Breast epithelium (tissue), 3 donors: ENCODE measurements at regions not wholly inside any gene's neighbourhood (a gene's known extent, or its start where the extent isn't known, plus 50 kb on each side); places are given as distances from the start of the nearest gene placed in this dataset.
"Not testable (repeated sequence)": the region's sequence is repeated elsewhere in the genome, so short reads cannot be mapped to it uniquely, and the experiment has no call there.

ENCODE experiments used
- CTCF ChIP-seq, 3 donors: fragments of 450-650 bp; IDR thresholded peaks; one replicate each; pipeline ENCODE4 v1.5.1; 2016 to 2017; ENCODE audit warnings: antibody characterized with exemption in 3 of 3, mild to moderate bottlenecking in 3 of 3, moderate library complexity in 3 of 3
- POLR2A ChIP-seq: fragments of 450-650 bp; IDR thresholded peaks from one replicate; pipeline ENCODE4 v1.6.1; 2016; ENCODE audit warnings: antibody characterized with exemption, mild to moderate bottlenecking, moderate library complexity

DNA sequence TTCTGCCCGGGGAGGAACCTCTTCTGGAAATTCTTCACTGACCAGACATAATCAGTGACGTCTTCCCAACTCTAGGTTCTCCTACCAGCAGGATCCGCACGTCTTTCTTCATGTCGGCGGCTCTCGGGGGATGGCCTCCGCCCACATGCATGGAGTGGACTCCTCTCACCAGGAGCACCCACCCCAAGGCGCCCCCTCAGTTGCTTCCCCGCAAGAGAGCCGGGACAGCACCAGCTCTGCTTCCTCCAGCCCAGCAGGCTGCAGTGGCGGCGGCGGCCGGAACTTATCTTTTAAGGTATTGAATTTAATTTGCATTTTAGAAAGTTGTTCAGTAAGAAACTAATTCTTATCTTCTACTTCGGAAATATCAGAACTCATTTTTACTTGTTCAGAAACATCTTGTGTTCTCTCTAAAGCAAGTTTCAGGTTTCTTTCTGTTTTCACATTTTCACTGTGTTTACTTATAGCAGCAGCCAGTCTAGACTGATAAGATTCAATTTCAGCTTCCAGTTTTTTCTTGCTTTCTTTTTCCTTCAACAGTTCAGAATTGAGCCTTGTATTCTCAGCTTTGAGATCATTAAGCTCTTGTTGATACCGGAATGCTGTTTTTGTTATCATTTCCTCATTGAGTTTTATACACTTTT, 343.5 kb downstream of the TUBA3C start:
- TF ChIP-seq CTCF (IDR thresholded peaks at IDR 0.05); POLR2A: not testable (repeated sequence)
